ENCODE measurements at regions not wholly inside any gene's neighbourhood (a gene's known extent, or its start where the extent isn't known, plus 50 kb on each side); places are given as distances from the start of the nearest gene placed in this dataset.

- no peak for ATAC-seq
- TF ChIP-seq ZNF8 (CRISPR knock-in tag; IDR thresholded peaks at IDR 0.05) = no peak
- TF ChIP-seq PPARA (CRISPR knock-in tag; IDR thresholded peaks at IDR 0.05; ENCODE audit: borderline replicate concordance) = no peak
- no peak for TF ChIP-seq ISL1 (CRISPR knock-in tag; IDR thresholded peaks at IDR 0.05)
- no peak for TF ChIP-seq CREB5 (CRISPR knock-in tag; IDR thresholded peaks at IDR 0.05; ENCODE audit: low read depth)
- TF ChIP-seq ZNF565 (CRISPR knock-in tag; conservative IDR thresholded peaks at IDR 0.05; ENCODE audit: low read depth) = no peak
- TF ChIP-seq SNAI2 (CRISPR knock-in tag; IDR thresholded peaks at IDR 0.05) = no peak
- TF ChIP-seq RARB (CRISPR knock-in tag; IDR thresholded peaks at IDR 0.05) = no peak
- no peak for TF ChIP-seq TOX (CRISPR knock-in tag; IDR thresholded peaks at IDR 0.05; ENCODE audit: borderline replicate concordance)
- no peak for TF ChIP-seq TCF4 (CRISPR knock-in tag; IDR thresholded peaks at IDR 0.05; ENCODE audit: borderline replicate concordance)
- no peak for TF ChIP-seq ZNF70 (CRISPR knock-in tag; IDR thresholded peaks at IDR 0.05)
- no peak for TF ChIP-seq ZFP3 (CRISPR knock-in tag; IDR thresholded peaks at IDR 0.05)
- no peak for TF ChIP-seq BACH2 (CRISPR knock-in tag; IDR thresholded peaks at IDR 0.05; ENCODE audit: borderline replicate concordance)
- TF ChIP-seq CSDC2 (CRISPR knock-in tag; IDR thresholded peaks at IDR 0.05) = no peak
- no peak for TF ChIP-seq POU6F1 (CRISPR knock-in tag; IDR thresholded peaks at IDR 0.05; ENCODE audit: borderline replicate concordance, low read depth)
- TF ChIP-seq GLIS3 (CRISPR knock-in tag; IDR thresholded peaks at IDR 0.05) = no peak
- no peak for TF ChIP-seq ARNTL (CRISPR knock-in tag; IDR thresholded peaks at IDR 0.05; ENCODE audit: borderline replicate concordance, low read depth)
- TF ChIP-seq CSRNP3 (CRISPR knock-in tag; IDR thresholded peaks at IDR 0.05) = no peak
- no peak for TF ChIP-seq ESRRG (CRISPR knock-in tag; IDR thresholded peaks at IDR 0.05)
- TF ChIP-seq ZC3H10 (CRISPR knock-in tag; IDR thresholded peaks at IDR 0.05) = no peak
- TF ChIP-seq TSHZ2 (CRISPR knock-in tag; IDR thresholded peaks at IDR 0.05) = no peak
Observed at GRCh38 chr6:163827143-163827542, 412.6 kb downstream of the QKI start.

GRCh38 chr6:163826629-163827028 is 412.1 kb downstream of the QKI start:
- TF ChIP-seq ISL1 (CRISPR knock-in tag; IDR thresholded peaks at IDR 0.05) (no peak), SNAI2 (CRISPR knock-in tag; IDR thresholded peaks at IDR 0.05) (no peak), ZFP3 (CRISPR knock-in tag; IDR thresholded peaks at IDR 0.05) (no peak), GLIS3 (CRISPR knock-in tag; IDR thresholded peaks at IDR 0.05) (no peak), PATZ1 (CRISPR knock-in tag; IDR thresholded peaks at IDR 0.05; ENCODE audit: borderline replicate concordance) (no peak)
- no peak for ATAC-seq

- no peak for ATAC-seq
- no peak for TF ChIP-seq ZNF565 (CRISPR knock-in tag; conservative IDR thresholded peaks at IDR 0.05; ENCODE audit: low read depth)
- TF ChIP-seq ZNF8 (CRISPR knock-in tag; IDR thresholded peaks at IDR 0.05) = no peak
- no peak for TF ChIP-seq ISL1 (CRISPR knock-in tag; IDR thresholded peaks at IDR 0.05)
- TF ChIP-seq GLIS3 (CRISPR knock-in tag; IDR thresholded peaks at IDR 0.05) = no peak
- no peak for TF ChIP-seq OSR1 (CRISPR knock-in tag; IDR thresholded peaks at IDR 0.05)
- no peak for TF ChIP-seq ZFP30 (CRISPR knock-in tag; IDR thresholded peaks at IDR 0.05)
- no peak for TF ChIP-seq CREB5 (CRISPR knock-in tag; IDR thresholded peaks at IDR 0.05; ENCODE audit: low read depth)
- no peak for TF ChIP-seq BACH2 (CRISPR knock-in tag; IDR thresholded peaks at IDR 0.05; ENCODE audit: borderline replicate concordance)
- TF ChIP-seq ZFP3 (CRISPR knock-in tag; IDR thresholded peaks at IDR 0.05) = no peak
- no peak for TF ChIP-seq ESRRG (CRISPR knock-in tag; IDR thresholded peaks at IDR 0.05)
- no peak for TF ChIP-seq PPARA (CRISPR knock-in tag; IDR thresholded peaks at IDR 0.05; ENCODE audit: borderline replicate concordance)
- TF ChIP-seq TOX (CRISPR knock-in tag; IDR thresholded peaks at IDR 0.05; ENCODE audit: borderline replicate concordance) = no peak
- no peak for TF ChIP-seq PATZ1 (CRISPR knock-in tag; IDR thresholded peaks at IDR 0.05; ENCODE audit: borderline replicate concordance)
Observed at GRCh38 chr6:163825033-163825432, 410.5 kb downstream of the QKI start.

Measured in SK-N-SH treated with all-trans-retinoic acid at 6 μM for 48 hours (cell line).